ENCODE measurements at regions not wholly inside any gene's neighbourhood (a gene's known extent, or its start where the extent isn't known, plus 50 kb on each side); places are given as distances from the start of the nearest gene placed in this dataset.

DNA sequence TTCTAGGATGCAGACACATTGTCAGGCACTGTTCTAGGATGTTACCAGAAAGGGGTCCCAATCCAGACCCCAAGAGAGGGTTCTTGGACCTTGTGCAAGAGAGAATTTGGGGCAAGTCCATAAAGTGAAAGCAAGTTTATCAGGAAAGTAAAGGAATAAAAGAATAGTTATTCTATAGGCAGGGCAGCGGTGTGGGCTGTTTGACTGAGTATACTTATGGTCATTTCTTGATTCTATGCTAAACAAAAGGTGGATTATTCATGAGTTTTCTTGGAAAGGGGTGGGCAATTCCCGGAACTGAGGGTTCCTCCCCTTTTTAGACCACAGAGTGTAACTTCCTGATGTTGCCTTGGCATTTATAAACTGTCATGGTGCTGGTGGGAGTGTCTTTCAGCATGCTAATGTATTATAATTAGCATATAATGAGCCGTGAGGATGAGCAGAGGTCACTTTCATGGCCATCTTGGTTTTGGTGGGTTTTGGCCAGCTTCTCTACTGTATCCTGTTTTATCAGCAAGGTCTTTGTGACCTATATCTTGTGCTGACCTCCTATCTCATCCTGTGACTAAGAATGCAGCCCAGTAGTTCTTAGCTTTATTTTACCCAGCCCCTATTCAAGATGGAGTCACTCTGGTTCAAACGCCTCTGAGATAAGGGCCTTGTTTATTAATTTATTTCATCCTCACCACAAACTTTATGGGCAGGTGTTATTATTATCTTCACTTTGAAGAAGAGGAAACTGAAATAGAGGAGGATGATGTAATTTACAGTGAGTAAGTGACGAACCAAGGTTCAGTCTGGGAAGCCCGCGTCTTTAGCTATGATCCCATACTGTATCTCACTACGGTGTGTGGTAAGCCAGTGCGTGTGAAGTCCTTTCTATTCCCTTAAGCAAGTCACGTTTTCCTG, 186.0 kb upstream of the KLF4 start:
- no peak overlapping the region for H3K4me3 ChIP-seq (ENCODE audit: control insufficient read depth in 1 of 2, extremely low read depth in 1 of 2, low read length in 1 of 2)
- 64% methylated on average over 3 of the region's 10 CpGs for WGBS (ENCODE audit: insufficient coverage)
- H3K9me3 ChIP-seq: no peaks in the 10 kb centered on the region
- ChIA-PET POLR2A (no interaction called here), CTCF (no interaction called here)
- no peaks in the 10 kb centered on the region for H3K27me3 ChIP-seq (replicated peaks in 1 of 2; ENCODE audit: control insufficient read depth in 2 of 2, extremely low read depth in 1 of 2, insufficient read depth in 2 of 2, low read length in 1 of 2)
- Mint-ChIP-seq H3K4me3 (no peak overlapping the region), H3K36me3 (no peaks in the 10 kb centered on the region), H3K9me3 (no peaks in the 10 kb centered on the region), H3K4me1 (no peaks in the 10 kb centered on the region), H3K27ac (no peak overlapping the region), H3K27me3 (no peaks in the 10 kb centered on the region)
- no peaks in the 10 kb centered on the region for H3K4me1 ChIP-seq (ENCODE audit: control insufficient read depth in 1 of 2, extremely low read depth in 1 of 2, insufficient read depth in 2 of 2, low read length in 2 of 2)
- H3K27ac ChIP-seq (ENCODE audit: low read length): no peak overlapping the region
- no peak for DNase-seq
- H3K36me3 ChIP-seq (ENCODE audit: control insufficient read depth in 2 of 2, extremely low read depth in 1 of 2, insufficient read depth in 1 of 2, low read length in 1 of 2): no peaks in the 10 kb centered on the region
- no peak for ATAC-seq (replicated peaks in 1 of 4)

DNA sequence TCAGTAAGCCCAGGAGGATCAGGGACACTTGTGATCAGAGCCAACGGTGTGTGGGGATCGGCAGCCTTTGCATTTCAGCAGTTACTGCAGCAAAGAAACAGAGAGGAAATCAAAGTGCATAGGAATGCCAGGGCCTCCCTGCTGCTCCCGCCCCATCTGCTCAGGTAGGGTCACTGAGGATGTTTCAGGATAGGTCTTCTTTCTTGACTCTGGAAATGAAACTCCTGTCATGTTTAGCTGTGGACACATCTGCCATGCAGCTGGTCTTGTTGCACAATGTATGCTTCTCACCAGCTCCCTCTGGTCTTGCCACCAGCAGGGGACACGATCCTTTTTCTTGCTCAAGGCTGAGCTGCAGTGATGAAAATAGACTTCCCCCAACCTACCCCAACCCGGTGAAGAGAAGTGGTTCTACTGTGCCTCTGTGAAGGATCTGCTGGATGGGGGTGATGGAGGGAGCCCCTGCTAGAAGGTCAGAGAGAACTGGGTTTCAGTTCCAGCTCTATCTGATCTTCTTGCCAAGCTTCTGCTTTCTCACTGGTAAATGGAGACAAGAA, 185.2 kb upstream of the KLF4 start:
- Mint-ChIP-seq H3K27me3 (no peaks in the 10 kb centered on the region), H3K4me1 (no peaks in the 10 kb centered on the region), H3K4me3 (no peak overlapping the region), H3K9me3 (no peaks in the 10 kb centered on the region), H3K27ac (no peak overlapping the region), H3K36me3 (no peaks in the 10 kb centered on the region)
- CTCF ChIA-PET: no interaction called here
- H3K27ac ChIP-seq (ENCODE audit: low read length): no peak overlapping the region
- H3K36me3 ChIP-seq (ENCODE audit: control insufficient read depth in 2 of 2, extremely low read depth in 1 of 2, insufficient read depth in 1 of 2, low read length in 1 of 2): no peaks in the 10 kb centered on the region
- no peaks in the 10 kb centered on the region for H3K27me3 ChIP-seq (replicated peaks in 1 of 2; ENCODE audit: control insufficient read depth in 2 of 2, extremely low read depth in 1 of 2, insufficient read depth in 2 of 2, low read length in 1 of 2)
- WGBS (ENCODE audit: insufficient coverage): 95% methylated on average over 2 of the region's 5 CpGs
- ATAC-seq (replicated peaks in 1 of 4) (no peak), DNase-seq (peak in 1 of 35 experiments; percentile 15)
- no peaks in the 10 kb centered on the region for H3K9me3 ChIP-seq
- no peaks in the 10 kb centered on the region for H3K4me1 ChIP-seq (ENCODE audit: control insufficient read depth in 1 of 2, extremely low read depth in 1 of 2, insufficient read depth in 2 of 2, low read length in 2 of 2)
- POLR2A ChIA-PET: no interaction called here
- H3K4me3 ChIP-seq (ENCODE audit: control insufficient read depth in 1 of 2, extremely low read depth in 1 of 2, low read length in 1 of 2): no peak overlapping the region

DNA sequence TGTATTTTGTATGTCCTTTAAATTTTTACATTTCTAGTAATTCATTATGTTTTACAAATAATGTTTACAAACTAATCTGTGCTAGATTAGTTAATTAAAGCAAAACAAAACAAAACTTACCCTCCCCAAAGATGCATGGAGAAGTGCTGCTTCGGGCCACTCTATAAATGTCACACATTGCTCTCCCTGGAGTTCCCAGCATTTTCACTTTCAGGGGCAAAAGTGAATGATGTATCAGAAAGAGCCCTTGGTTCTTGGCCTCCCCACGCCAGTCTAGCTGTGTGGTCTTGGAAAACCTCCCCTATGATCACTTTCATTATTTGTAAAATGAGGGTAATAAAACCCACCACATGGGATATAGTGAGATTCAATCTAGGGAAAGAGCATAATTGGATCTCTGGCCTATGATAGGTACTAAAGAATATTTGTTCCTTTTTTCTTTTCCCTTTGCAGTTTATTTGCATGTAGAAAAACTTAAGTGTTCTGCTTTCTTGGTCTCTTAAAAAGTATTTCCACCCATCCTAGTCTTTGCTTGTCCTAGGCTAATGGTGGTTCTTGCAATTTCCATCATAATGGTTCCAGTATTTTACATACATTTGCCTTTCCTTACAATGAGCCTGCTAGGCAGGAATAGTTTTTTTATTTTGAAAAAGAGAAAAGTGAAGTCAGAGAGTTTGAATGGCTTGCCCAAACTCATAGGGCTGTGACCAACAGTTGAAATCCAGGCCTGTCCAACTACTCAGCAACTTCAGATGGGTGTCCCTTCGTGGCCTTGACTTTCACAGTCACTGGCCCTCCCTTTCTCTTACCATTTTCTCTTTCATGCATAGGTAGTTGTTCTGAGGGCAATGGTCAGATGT, 184.5 kb upstream of the KLF4 start:
- ATAC-seq (replicated peaks in 1 of 4) (no peak), DNase-seq (no peak)
- ChIA-PET POLR2A (no interaction called here), CTCF (no interaction called here)
- no peaks in the 10 kb centered on the region for H3K4me1 Mint-ChIP-seq
- H3K4me3 Mint-ChIP-seq: no peak overlapping the region
- no peaks in the 10 kb centered on the region for H3K27me3 Mint-ChIP-seq
- H3K4me3 ChIP-seq (ENCODE audit: control insufficient read depth in 1 of 2, extremely low read depth in 1 of 2, low read length in 1 of 2): no peak overlapping the region
- H3K9me3 Mint-ChIP-seq: no peaks in the 10 kb centered on the region
- H3K27ac Mint-ChIP-seq: no peak overlapping the region
- no peaks in the 10 kb centered on the region for H3K4me1 ChIP-seq (ENCODE audit: control insufficient read depth in 1 of 2, extremely low read depth in 1 of 2, insufficient read depth in 2 of 2, low read length in 2 of 2)
- no peaks in the 10 kb centered on the region for H3K36me3 ChIP-seq (ENCODE audit: control insufficient read depth in 2 of 2, extremely low read depth in 1 of 2, insufficient read depth in 1 of 2, low read length in 1 of 2)
- H3K27me3 ChIP-seq (replicated peaks in 1 of 2; ENCODE audit: control insufficient read depth in 2 of 2, extremely low read depth in 1 of 2, insufficient read depth in 2 of 2, low read length in 1 of 2): no peaks in the 10 kb centered on the region
- WGBS (ENCODE audit: insufficient coverage): no CpG with 5 or more reads among the region's 3 CpGs
- H3K9me3 ChIP-seq: no peaks in the 10 kb centered on the region
- H3K36me3 Mint-ChIP-seq: no peaks in the 10 kb centered on the region
- no peak overlapping the region for H3K27ac ChIP-seq (ENCODE audit: low read length)

DNA sequence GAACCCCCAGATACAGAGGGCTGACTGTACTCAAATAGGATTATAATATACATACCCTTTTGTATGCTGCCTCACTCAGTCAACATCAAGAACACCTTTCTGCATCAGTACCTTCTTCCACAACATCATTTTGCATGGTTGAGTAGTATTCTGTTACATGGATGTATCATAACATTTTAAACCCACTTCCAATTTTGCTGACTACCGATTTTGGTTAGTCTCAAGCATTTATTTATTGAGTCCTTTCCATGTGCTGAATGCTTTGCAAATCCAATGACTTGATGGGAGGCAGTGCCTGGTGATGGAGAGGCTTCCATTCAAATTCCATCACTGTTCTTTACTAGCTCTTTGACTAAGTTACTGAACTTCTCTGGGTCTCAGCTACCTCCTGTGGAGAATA, 182.0 kb upstream of the KLF4 start:
- no peaks in the 10 kb centered on the region for H3K27me3 ChIP-seq (replicated peaks in 1 of 2; ENCODE audit: control insufficient read depth in 2 of 2, extremely low read depth in 1 of 2, insufficient read depth in 2 of 2, low read length in 1 of 2)
- no peak overlapping the region for H3K4me3 Mint-ChIP-seq

GRCh38 chr9:107669422-107669821, 179.9 kb upstream of the KLF4 start:
- 70% methylated on average over 4 of the region's 8 CpGs for WGBS (ENCODE audit: insufficient coverage)
- POLR2A ChIA-PET: interaction anchor here in 1 of 2 donors (0.6 kb wide), 1 partner anchor 280 kb away, joined by 3 read pairs; no protein-coding TSS in a partner anchor
- H3K27ac Mint-ChIP-seq: no peak overlapping the region

More for the DNA sequence above, 182.0 kb upstream of the KLF4 start:
- no peaks in the 10 kb centered on the region for H3K36me3 Mint-ChIP-seq
- Histone ChIP-seq H3K36me3 (ENCODE audit: control insufficient read depth in 2 of 2, extremely low read depth in 1 of 2, insufficient read depth in 1 of 2, low read length in 1 of 2) (no peaks in the 10 kb centered on the region), H3K9me3 (no peaks in the 10 kb centered on the region), H3K4me3 (ENCODE audit: control insufficient read depth in 1 of 2, extremely low read depth in 1 of 2, low read length in 1 of 2) (no peak overlapping the region), H3K4me1 (ENCODE audit: control insufficient read depth in 1 of 2, extremely low read depth in 1 of 2, insufficient read depth in 2 of 2, low read length in 2 of 2) (no peaks in the 10 kb centered on the region), H3K27ac (ENCODE audit: low read length) (no peak overlapping the region)
- POLR2A ChIA-PET: no interaction called here
- no peaks in the 10 kb centered on the region for H3K27me3 Mint-ChIP-seq
- no peaks in the 10 kb centered on the region for H3K9me3 Mint-ChIP-seq
- no peak for DNase-seq
- no peaks in the 10 kb centered on the region for H3K4me1 Mint-ChIP-seq
- ATAC-seq (replicated peaks in 1 of 4): no peak
- no CpG with 5 or more reads among the region's 1 CpG for WGBS (ENCODE audit: insufficient coverage)
- CTCF ChIA-PET: no interaction called here
- no peak overlapping the region for H3K27ac Mint-ChIP-seq

DNA sequence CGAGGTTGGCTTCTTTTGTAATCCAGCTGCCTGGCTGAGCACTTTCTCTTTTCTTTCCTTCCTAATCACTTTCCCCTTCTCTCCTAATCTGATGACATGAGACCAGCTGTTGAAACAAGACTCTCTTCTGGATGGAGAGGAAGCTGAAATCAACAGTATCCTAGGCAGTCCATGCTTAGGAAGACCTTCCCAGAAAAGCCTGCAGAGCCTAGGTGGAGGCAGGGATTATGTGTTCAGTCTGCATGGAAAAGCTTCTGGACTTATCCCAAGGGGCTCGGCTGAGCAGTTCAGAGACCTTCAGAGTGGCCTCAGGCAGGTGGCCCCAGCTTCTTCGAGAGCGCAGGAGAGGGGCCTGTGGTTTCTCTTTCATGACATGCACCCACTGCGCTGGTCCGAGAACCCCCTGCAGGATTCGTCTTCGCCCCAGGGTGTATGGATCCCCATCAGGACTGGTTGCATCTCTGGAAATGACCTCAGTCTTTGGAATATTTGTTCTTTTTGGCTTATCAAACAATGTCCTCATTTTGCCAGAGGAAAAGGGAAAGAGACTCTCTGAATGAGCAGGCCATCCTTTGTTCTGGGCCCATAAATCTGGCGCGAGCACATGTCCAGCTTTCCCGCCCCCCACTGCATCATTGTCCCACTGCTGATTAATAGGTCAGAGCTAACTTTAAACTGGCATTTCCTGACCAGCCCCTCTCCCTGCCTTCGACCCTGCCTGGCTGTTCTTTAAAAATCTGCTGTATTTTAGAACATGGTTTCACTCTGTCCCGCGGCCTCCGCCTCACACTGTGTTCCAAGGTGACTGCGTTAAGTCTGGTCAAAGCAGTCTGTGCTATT, 177.9 kb upstream of the KLF4 start:
- H3K27ac ChIP-seq (ENCODE audit: low read length): no peak overlapping the region
- no peaks in the 10 kb centered on the region for H3K4me1 ChIP-seq (ENCODE audit: control insufficient read depth in 1 of 2, extremely low read depth in 1 of 2, insufficient read depth in 2 of 2, low read length in 2 of 2)
- no peaks in the 10 kb centered on the region for H3K36me3 ChIP-seq (ENCODE audit: control insufficient read depth in 2 of 2, extremely low read depth in 1 of 2, insufficient read depth in 1 of 2, low read length in 1 of 2)
- no peak overlapping the region for H3K27ac Mint-ChIP-seq
- ATAC-seq (replicated peaks in 1 of 4) (no peak), DNase-seq (no peak)
- peaks cover 0 to 3% (median 0%) of the 10 kb centered on the region in 3 donors for H3K9me3 Mint-ChIP-seq
- no peaks in the 10 kb centered on the region for H3K4me1 Mint-ChIP-seq
- no peak overlapping the region for H3K4me3 ChIP-seq (ENCODE audit: control insufficient read depth in 1 of 2, extremely low read depth in 1 of 2, low read length in 1 of 2)
- no peak overlapping the region for H3K4me3 Mint-ChIP-seq
- ChIA-PET POLR2A (no interaction called here), CTCF (no interaction called here)
- no peaks in the 10 kb centered on the region for H3K27me3 ChIP-seq (replicated peaks in 1 of 2; ENCODE audit: control insufficient read depth in 2 of 2, extremely low read depth in 1 of 2, insufficient read depth in 2 of 2, low read length in 1 of 2)
- H3K27me3 Mint-ChIP-seq: no peaks in the 10 kb centered on the region
- no peaks in the 10 kb centered on the region for H3K9me3 ChIP-seq
- H3K36me3 Mint-ChIP-seq: no peaks in the 10 kb centered on the region
- WGBS (ENCODE audit: insufficient coverage): 83% methylated on average over 16 of the region's 16 CpGs

More at GRCh38 chr9:107669422-107669821, 179.9 kb upstream of the KLF4 start:
- ATAC-seq (replicated peaks in 1 of 4) (no peak), DNase-seq (no peak)
- Mint-ChIP-seq H3K36me3 (no peaks in the 10 kb centered on the region), H3K4me1 (no peaks in the 10 kb centered on the region), H3K9me3 (peaks cover 0 to 3% (median 0%) of the 10 kb centered on the region in 3 donors), H3K27me3 (no peaks in the 10 kb centered on the region), H3K4me3 (no peak overlapping the region)
- Histone ChIP-seq H3K4me1 (ENCODE audit: control insufficient read depth in 1 of 2, extremely low read depth in 1 of 2, insufficient read depth in 2 of 2, low read length in 2 of 2) (no peaks in the 10 kb centered on the region), H3K36me3 (ENCODE audit: control insufficient read depth in 2 of 2, extremely low read depth in 1 of 2, insufficient read depth in 1 of 2, low read length in 1 of 2) (no peaks in the 10 kb centered on the region), H3K27me3 (replicated peaks in 1 of 2; ENCODE audit: control insufficient read depth in 2 of 2, extremely low read depth in 1 of 2, insufficient read depth in 2 of 2, low read length in 1 of 2) (no peaks in the 10 kb centered on the region), H3K9me3 (no peaks in the 10 kb centered on the region), H3K4me3 (ENCODE audit: control insufficient read depth in 1 of 2, extremely low read depth in 1 of 2, low read length in 1 of 2) (no peak overlapping the region), H3K27ac (ENCODE audit: low read length) (no peak overlapping the region)
- CTCF ChIA-PET: no interaction called here
